ENCODE measurements at regions not wholly inside any gene's neighbourhood (a gene's known extent, or its start where the extent isn't known, plus 50 kb on each side); places are given as distances from the start of the nearest gene placed in this dataset.

DNA sequence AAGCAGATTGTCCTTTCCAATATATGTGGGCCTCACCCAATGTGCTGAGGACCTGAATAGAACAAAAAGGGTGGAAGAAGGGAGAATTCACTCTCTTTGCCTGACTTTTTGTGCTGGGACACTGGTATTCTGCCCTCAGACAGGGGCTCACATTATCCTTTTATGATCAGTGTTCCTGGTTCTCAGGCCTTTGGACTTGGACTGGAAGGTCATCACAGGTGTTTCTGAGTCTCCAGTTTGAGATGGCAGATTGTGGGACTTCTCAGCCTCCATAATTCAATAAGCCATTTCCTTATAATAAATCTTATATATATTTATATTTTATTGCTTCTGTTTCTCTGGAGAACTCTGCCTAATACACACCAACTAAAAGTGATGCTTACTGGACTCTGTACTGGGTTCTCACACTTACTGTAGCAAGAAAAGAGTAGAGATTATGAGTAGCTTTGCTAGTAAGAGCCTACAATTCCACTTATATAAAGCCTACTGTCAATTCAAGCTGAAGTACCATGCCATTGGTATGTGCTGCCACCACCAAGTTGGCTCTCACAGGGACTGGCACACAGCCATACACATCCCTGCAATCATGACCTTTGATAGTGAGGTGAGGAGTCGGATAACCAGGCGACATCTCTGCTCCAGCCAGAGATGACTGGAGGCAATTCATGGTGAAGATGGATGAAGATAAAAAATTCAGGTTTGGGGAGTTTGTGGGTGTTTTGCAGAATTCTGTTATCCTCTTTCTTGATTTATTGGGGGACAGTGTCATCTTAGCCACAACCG lies 130.7 kb upstream of the NR3C1 start:
- POLR2A ChIA-PET = no interaction called here
- TF ChIP-seq TCF7L2 (IDR thresholded peaks at IDR 0.05; ENCODE audit: low read depth, low read length) = no peak
- no peak for TF ChIP-seq POLR2AphosphoS5 (IDR thresholded peaks at IDR 0.05; ENCODE audit: low read depth, low read length)
- TF ChIP-seq, protein P1, sequence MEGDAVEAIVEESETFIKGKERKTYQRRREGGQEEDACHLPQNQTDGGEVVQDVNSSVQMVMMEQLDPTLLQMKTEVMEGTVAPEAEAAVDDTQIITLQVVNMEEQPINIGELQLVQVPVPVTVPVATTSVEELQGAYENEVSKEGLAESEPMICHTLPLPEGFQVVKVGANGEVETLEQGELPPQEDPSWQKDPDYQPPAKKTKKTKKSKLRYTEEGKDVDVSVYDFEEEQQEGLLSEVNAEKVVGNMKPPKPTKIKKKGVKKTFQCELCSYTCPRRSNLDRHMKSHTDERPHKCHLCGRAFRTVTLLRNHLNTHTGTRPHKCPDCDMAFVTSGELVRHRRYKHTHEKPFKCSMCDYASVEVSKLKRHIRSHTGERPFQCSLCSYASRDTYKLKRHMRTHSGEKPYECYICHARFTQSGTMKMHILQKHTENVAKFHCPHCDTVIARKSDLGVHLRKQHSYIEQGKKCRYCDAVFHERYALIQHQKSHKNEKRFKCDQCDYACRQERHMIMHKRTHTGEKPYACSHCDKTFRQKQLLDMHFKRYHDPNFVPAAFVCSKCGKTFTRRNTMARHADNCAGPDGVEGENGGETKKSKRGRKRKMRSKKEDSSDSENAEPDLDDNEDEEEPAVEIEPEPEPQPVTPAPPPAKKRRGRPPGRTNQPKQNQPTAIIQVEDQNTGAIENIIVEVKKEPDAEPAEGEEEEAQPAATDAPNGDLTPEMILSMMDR (IDR thresholded peaks at IDR 0.05) = no peak
- Histone ChIP-seq H3K36me3 (ENCODE audit: control insufficient read depth, insufficient read depth, low read length) (no peaks in the 10 kb centered on the region), H3K27ac (ENCODE audit: low read length) (no peak overlapping the region), H3K27me3 (ENCODE audit: control insufficient read depth, insufficient read depth, low read length) (no peaks in the 10 kb centered on the region), H3K4me3 (ENCODE audit: low read depth in 2 of 2, low read length in 2 of 2) (no peak overlapping the region), H3K9me3 (ENCODE audit: control insufficient read depth, insufficient read depth, low read depth, low read length) (no peaks in the 10 kb centered on the region), H3K4me1 (ENCODE audit: control insufficient read depth, insufficient read depth, low read length) (no peaks in the 10 kb centered on the region)
- CTCF ChIA-PET = no interaction called here
- in situ Hi-C loops (cut with HindIII; ENCODE audit: low pct_unique_long_range_greater_than_20kb, low sequenced_read_pairs) = no loop called here
- intact Hi-C loops (cut with micrococcal nuclease; ENCODE audit: unreplicated experiment) = no loop called here
- DNase-seq (ENCODE audit: low read depth, low spot score) (no peak), ATAC-seq (no peak)
- BruUV-seq (replicated peaks) = no TSS peak

DNA sequence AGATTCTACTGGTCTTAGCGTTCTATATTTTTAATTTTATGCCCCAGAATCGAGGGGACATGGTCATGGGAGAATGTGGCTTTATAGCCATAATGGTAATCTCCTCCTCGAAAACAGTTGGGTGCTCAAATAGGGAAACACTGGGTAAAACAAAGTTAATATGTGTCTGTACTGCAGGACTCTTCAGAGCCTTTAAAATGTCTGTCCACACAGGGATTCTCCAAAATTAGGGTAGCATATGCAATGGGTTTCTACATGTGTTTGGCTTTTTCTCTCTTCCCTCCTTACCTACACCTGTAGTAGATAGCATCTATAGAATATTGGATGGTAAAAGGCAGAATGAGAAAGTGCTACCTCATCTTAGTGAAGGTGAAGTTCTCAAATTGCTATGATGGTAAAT lies 130.0 kb upstream of the NR3C1 start:
- TF ChIP-seq POLR2AphosphoS5 (IDR thresholded peaks at IDR 0.05; ENCODE audit: low read depth, low read length) (no peak), SIN3A (IDR thresholded peaks at IDR 0.05; ENCODE audit: borderline replicate concordance, insufficient read depth, low read depth, low read length) (no peak), TCF7L2 (IDR thresholded peaks at IDR 0.05; ENCODE audit: low read depth, low read length) (no peak)
- TF ChIP-seq, protein P2, sequence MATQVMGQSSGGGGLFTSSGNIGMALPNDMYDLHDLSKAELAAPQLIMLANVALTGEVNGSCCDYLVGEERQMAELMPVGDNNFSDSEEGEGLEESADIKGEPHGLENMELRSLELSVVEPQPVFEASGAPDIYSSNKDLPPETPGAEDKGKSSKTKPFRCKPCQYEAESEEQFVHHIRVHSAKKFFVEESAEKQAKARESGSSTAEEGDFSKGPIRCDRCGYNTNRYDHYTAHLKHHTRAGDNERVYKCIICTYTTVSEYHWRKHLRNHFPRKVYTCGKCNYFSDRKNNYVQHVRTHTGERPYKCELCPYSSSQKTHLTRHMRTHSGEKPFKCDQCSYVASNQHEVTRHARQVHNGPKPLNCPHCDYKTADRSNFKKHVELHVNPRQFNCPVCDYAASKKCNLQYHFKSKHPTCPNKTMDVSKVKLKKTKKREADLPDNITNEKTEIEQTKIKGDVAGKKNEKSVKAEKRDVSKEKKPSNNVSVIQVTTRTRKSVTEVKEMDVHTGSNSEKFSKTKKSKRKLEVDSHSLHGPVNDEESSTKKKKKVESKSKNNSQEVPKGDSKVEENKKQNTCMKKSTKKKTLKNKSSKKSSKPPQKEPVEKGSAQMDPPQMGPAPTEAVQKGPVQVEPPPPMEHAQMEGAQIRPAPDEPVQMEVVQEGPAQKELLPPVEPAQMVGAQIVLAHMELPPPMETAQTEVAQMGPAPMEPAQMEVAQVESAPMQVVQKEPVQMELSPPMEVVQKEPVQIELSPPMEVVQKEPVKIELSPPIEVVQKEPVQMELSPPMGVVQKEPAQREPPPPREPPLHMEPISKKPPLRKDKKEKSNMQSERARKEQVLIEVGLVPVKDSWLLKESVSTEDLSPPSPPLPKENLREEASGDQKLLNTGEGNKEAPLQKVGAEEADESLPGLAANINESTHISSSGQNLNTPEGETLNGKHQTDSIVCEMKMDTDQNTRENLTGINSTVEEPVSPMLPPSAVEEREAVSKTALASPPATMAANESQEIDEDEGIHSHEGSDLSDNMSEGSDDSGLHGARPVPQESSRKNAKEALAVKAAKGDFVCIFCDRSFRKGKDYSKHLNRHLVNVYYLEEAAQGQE (IDR thresholded peaks at IDR 0.05; ENCODE audit: insufficient read depth in 1 of 2, low read depth in 2 of 2, low read length in 1 of 2) = no peak
- TF ChIP-seq, protein P1 (IDR thresholded peaks at IDR 0.05) = no peak
- no peak overlapping the region for H3K4me3 ChIP-seq (ENCODE audit: low read depth in 2 of 2, low read length in 2 of 2)
- in situ Hi-C loops (cut with HindIII; ENCODE audit: low pct_unique_long_range_greater_than_20kb, low sequenced_read_pairs) = no loop called here
- no peak overlapping the region for H3K27ac ChIP-seq (ENCODE audit: low read length)
- POLR2A ChIA-PET = no interaction called here
- CTCF ChIA-PET = no interaction called here
- no TSS peak for BruUV-seq (replicated peaks)
- no peaks in the 10 kb centered on the region for H3K27me3 ChIP-seq (ENCODE audit: control insufficient read depth, insufficient read depth, low read length)
- no peaks in the 10 kb centered on the region for H3K36me3 ChIP-seq (ENCODE audit: control insufficient read depth, insufficient read depth, low read length)
- no peaks in the 10 kb centered on the region for H3K9me3 ChIP-seq (ENCODE audit: control insufficient read depth, insufficient read depth, low read depth, low read length)
- ATAC-seq = no peak
- no peak for DNase-seq (ENCODE audit: low read depth, low spot score)
- H3K4me1 ChIP-seq (ENCODE audit: control insufficient read depth, insufficient read depth, low read length) = no peaks in the 10 kb centered on the region
- intact Hi-C loops (cut with micrococcal nuclease; ENCODE audit: unreplicated experiment) = no loop called here
